Panc1 (cell line): ENCODE measurements at regions not wholly inside any gene's neighbourhood (a gene's known extent, or its start where the extent isn't known, plus 50 kb on each side); places are given as distances from the start of the nearest gene placed in this dataset.
"Not testable (repeated sequence)": the region's sequence is repeated elsewhere in the genome, so short reads cannot be mapped to it uniquely, and the experiment has no call there.

Experiments used
- ATAC-seq: fragments of 200-7000 bp; cut with Tn5 transposase; 2 replicates; pipeline ENCODE4 v1.9.1; 2020; ENCODE audit warnings: mild to moderate bottlenecking, moderate library complexity
- BruUV-seq: library from RNA; stranded (reverse); fragments of 400-500 nt; replicated peaks from 2 replicates; lab custom pipeline; 2021; lab: Mats Ljungman, UMichigan
- CTCF ChIA-PET: fragments of 300-600 bp; sonication (Branson Sonifier 250); formaldehyde crosslinking; loops from one replicate; lab custom pipeline; 2022; ENCODE audit warnings: antibody characterized with exemption; lab: Charles Lee
- POLR2A ChIA-PET: fragments of 300-600 bp; sonication (Branson Sonifier 250); formaldehyde crosslinking; loops from one replicate; lab custom pipeline; 2022; ENCODE audit warnings: antibody characterized with exemption; lab: Charles Lee
- DNase-seq: peaks from one replicate; pipeline ENCODE4 v3.0.0-alpha.2; 2010; ENCODE audit warnings: low read depth, low spot score
- H3K27ac ChIP-seq: 2 replicates; pipeline ENCODE4 v1.5.1; 2011; ENCODE audit warnings: mild to moderate bottlenecking, low read length, inconsistent platforms
- H3K27me3 ChIP-seq: fragments of 200-500 bp; sonication (Bioruptor generic); 2 replicates; pipeline ENCODE4 v1.6.0; 2014; ENCODE audit warnings: low read length, inconsistent platforms; ENCODE audit not compliant: control insufficient read depth, insufficient read depth
- H3K36me3 ChIP-seq: fragments of 200-500 bp; sonication (Bioruptor generic); 2 replicates; pipeline ENCODE4 v1.5.1; 2014; ENCODE audit warnings: inconsistent platforms, mild to moderate bottlenecking, low read length, moderate library complexity; ENCODE audit not compliant: control insufficient read depth, insufficient read depth
- H3K4me1 ChIP-seq: 2 replicates; pipeline ENCODE4 v1.5.1; 2011; ENCODE audit warnings: inconsistent platforms, mild to moderate bottlenecking, low read length, moderate library complexity; ENCODE audit not compliant: control insufficient read depth, insufficient read depth
- H3K4me3 ChIP-seq, 2 experiments: 2 replicates each; pipeline ENCODE4 v1.5.1; 2011 to 2012; ENCODE audit warnings: low read depth in 2 of 2, low read length in 2 of 2, mild to moderate bottlenecking in 2 of 2, inconsistent platforms in 1 of 2, moderate library complexity in 1 of 2
- H3K9me3 ChIP-seq: fragments of 200-500 bp; sonication (Bioruptor generic); 2 replicates; pipeline ENCODE4 v1.5.1; 2014; ENCODE audit warnings: low read depth, mild to moderate bottlenecking, inconsistent platforms, low read length, moderate library complexity; ENCODE audit not compliant: control insufficient read depth, insufficient read depth
- POLR2AphosphoS5 ChIP-seq: IDR thresholded peaks from 2 replicates; pipeline ENCODE4 v1.6.1; 2012; ENCODE audit warnings: mild to moderate bottlenecking, low read depth, low read length, moderate library complexity
- SIN3A ChIP-seq: IDR thresholded peaks from 2 replicates; pipeline ENCODE4 v1.6.1; 2012; ENCODE audit warnings: low read depth, mild to moderate bottlenecking, low read length, moderate library complexity, borderline replicate concordance; ENCODE audit not compliant: insufficient read depth
- TCF7L2 ChIP-seq: IDR thresholded peaks from 2 replicates; pipeline ENCODE4 v1.6.1; 2011; ENCODE audit warnings: mild to moderate bottlenecking, low read depth, low read length, inconsistent platforms
- in situ Hi-C: cut with HindIII; loops from 2 replicates; pipeline ENCODE4 v1.10.0; 2016; ENCODE audit warnings: low sequenced_read_pairs, low pct_unique_long_range_greater_than_20kb
- intact Hi-C: fragments of 100-400 bp; cut with micrococcal nuclease; formaldehyde crosslinking; loops from one replicate; pipeline ENCODE4 v1.10.0; 2022; ENCODE audit not compliant: unreplicated experiment
- TF ChIP-seq, protein P1 (sequence below): fragments of 450-650 bp; IDR thresholded peaks from 2 replicates; pipeline ENCODE4 v1.5.1; 2017; ENCODE audit warnings: mild to moderate bottlenecking
- TF ChIP-seq, protein P2 (sequence below), 2 experiments: IDR thresholded peaks; 2 replicates each; pipeline ENCODE4 v1.6.1; 2011 to 2012; ENCODE audit warnings: low read depth in 2 of 2, control low read depth in 1 of 2, low read length in 1 of 2, mild to moderate bottlenecking in 1 of 2, moderate library complexity in 1 of 2; ENCODE audit not compliant: insufficient read depth in 1 of 2

- ATAC-seq (no peak), DNase-seq (no peak)
- no peaks in the 10 kb centered on the region for H3K4me1 ChIP-seq
- no peaks in the 10 kb centered on the region for H3K27me3 ChIP-seq
- TF ChIP-seq TCF7L2 (no peak), POLR2AphosphoS5 (no peak), SIN3A (no peak)
- TF ChIP-seq, protein P1, sequence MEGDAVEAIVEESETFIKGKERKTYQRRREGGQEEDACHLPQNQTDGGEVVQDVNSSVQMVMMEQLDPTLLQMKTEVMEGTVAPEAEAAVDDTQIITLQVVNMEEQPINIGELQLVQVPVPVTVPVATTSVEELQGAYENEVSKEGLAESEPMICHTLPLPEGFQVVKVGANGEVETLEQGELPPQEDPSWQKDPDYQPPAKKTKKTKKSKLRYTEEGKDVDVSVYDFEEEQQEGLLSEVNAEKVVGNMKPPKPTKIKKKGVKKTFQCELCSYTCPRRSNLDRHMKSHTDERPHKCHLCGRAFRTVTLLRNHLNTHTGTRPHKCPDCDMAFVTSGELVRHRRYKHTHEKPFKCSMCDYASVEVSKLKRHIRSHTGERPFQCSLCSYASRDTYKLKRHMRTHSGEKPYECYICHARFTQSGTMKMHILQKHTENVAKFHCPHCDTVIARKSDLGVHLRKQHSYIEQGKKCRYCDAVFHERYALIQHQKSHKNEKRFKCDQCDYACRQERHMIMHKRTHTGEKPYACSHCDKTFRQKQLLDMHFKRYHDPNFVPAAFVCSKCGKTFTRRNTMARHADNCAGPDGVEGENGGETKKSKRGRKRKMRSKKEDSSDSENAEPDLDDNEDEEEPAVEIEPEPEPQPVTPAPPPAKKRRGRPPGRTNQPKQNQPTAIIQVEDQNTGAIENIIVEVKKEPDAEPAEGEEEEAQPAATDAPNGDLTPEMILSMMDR: no peak
- TF ChIP-seq, protein P2, sequence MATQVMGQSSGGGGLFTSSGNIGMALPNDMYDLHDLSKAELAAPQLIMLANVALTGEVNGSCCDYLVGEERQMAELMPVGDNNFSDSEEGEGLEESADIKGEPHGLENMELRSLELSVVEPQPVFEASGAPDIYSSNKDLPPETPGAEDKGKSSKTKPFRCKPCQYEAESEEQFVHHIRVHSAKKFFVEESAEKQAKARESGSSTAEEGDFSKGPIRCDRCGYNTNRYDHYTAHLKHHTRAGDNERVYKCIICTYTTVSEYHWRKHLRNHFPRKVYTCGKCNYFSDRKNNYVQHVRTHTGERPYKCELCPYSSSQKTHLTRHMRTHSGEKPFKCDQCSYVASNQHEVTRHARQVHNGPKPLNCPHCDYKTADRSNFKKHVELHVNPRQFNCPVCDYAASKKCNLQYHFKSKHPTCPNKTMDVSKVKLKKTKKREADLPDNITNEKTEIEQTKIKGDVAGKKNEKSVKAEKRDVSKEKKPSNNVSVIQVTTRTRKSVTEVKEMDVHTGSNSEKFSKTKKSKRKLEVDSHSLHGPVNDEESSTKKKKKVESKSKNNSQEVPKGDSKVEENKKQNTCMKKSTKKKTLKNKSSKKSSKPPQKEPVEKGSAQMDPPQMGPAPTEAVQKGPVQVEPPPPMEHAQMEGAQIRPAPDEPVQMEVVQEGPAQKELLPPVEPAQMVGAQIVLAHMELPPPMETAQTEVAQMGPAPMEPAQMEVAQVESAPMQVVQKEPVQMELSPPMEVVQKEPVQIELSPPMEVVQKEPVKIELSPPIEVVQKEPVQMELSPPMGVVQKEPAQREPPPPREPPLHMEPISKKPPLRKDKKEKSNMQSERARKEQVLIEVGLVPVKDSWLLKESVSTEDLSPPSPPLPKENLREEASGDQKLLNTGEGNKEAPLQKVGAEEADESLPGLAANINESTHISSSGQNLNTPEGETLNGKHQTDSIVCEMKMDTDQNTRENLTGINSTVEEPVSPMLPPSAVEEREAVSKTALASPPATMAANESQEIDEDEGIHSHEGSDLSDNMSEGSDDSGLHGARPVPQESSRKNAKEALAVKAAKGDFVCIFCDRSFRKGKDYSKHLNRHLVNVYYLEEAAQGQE (IDR thresholded peaks at IDR 0.05; ENCODE audit: insufficient read depth in 1 of 2, low read depth in 2 of 2, low read length in 1 of 2): no peak
- no peaks in the 10 kb centered on the region for H3K9me3 ChIP-seq
- no TSS peak for BruUV-seq
- in situ Hi-C loops: no loop called here
- ChIA-PET POLR2A (no interaction called here), CTCF (no interaction called here)
- no peak overlapping the region for H3K4me3 ChIP-seq
- no peak overlapping the region for H3K27ac ChIP-seq
- intact Hi-C loops: no loop called here
- H3K36me3 ChIP-seq: no peaks in the 10 kb centered on the region
Observed at GRCh38 chr4:60913002-60913401, 287.1 kb upstream of the ADGRL3 start.

GRCh38 chr4:60913671-60914070 lies 286.5 kb upstream of the ADGRL3 start:
- no peak overlapping the region for H3K4me3 ChIP-seq
- H3K27me3 ChIP-seq: no peaks in the 10 kb centered on the region
- no peaks in the 10 kb centered on the region for H3K4me1 ChIP-seq
- no TSS peak for BruUV-seq
- ATAC-seq (no peak), DNase-seq (no peak)
- TF ChIP-seq POLR2AphosphoS5: no peak
- TF ChIP-seq, protein P1: no peak
- no peak overlapping the region for H3K27ac ChIP-seq
- ChIA-PET POLR2A (no interaction called here), CTCF (no interaction called here)
- in situ Hi-C loops: no loop called here
- intact Hi-C loops: no loop called here
- no peaks in the 10 kb centered on the region for H3K9me3 ChIP-seq
- H3K36me3 ChIP-seq: no peaks in the 10 kb centered on the region

DNA sequence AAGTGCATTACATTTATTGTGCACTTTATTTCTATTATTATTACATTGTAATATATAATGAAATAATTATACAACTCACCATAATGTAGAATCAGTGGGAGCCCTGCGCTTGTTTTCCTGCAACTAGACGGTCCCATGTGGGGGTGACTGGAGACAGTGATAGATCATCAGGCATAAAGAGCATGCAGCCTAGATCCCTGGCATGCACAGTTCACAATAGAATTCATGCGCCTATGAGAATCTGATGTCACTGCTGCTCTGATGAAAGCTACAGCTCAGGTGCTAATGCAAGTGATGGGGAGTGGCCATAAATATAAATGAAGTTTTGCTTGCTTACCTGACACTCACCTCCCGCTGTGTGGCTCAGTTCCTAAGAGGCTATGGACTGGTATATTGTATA lies 278.4 kb upstream of the ADGRL3 start:
- intact Hi-C loops, H3K9me3 ChIP-seq, CTCF ChIA-PET, H3K27me3 ChIP-seq, H3K4me3 ChIP-seq, H3K27ac ChIP-seq, H3K4me1 ChIP-seq, ATAC-seq, H3K36me3 ChIP-seq, POLR2A ChIA-PET, DNase-seq, BruUV-seq, in situ Hi-C loops: not testable (repeated sequence)
